Liver (tissue), 8 donors: ENCODE measurements at regions not wholly inside any gene's neighbourhood (a gene's known extent, or its start where the extent isn't known, plus 50 kb on each side); places are given as distances from the start of the nearest gene placed in this dataset.
"Not testable (repeated sequence)": the region's sequence is repeated elsewhere in the genome, so short reads cannot be mapped to it uniquely, and the experiment has no call there.

ENCODE experiments used
- DNase-seq: peaks from one replicate; pipeline ENCODE4 v3.0.0-alpha.2; 2017; ENCODE audit warnings: low spot score
- H3K27ac ChIP-seq, 2 donors: one replicate each; pipeline ENCODE4 v1.7.0; 2013; ENCODE audit warnings: inconsistent platforms in 2 of 2, low read length in 2 of 2, control low read depth in 1 of 2, low read depth in 1 of 2, mild to moderate bottlenecking in 1 of 2
- H3K27me3 ChIP-seq, 4 donors: one replicate each; pipeline versions ENCODE4 v1.6.1 to v1.7.0; 2013; ENCODE audit warnings: low read length in 3 of 4, inconsistent platforms in 1 of 4, mild to moderate bottlenecking in 1 of 4, moderate library complexity in 1 of 4; ENCODE audit not compliant: control insufficient read depth in 4 of 4, insufficient read depth in 4 of 4
- H3K36me3 ChIP-seq, 4 donors: one replicate each; pipeline versions ENCODE4 v1.6.1 to v1.7.0; 2013; ENCODE audit warnings: low read length in 3 of 4, mild to moderate bottlenecking in 3 of 4, low read depth in 1 of 4, moderate library complexity in 1 of 4; ENCODE audit not compliant: control insufficient read depth in 4 of 4, insufficient read depth in 3 of 4
- H3K4me1 ChIP-seq, 4 donors: one replicate each; pipeline versions ENCODE4 v1.6.1 to v1.7.0; 2013; ENCODE audit warnings: low read length in 3 of 4, mild to moderate bottlenecking in 3 of 4, moderate library complexity in 1 of 4; ENCODE audit not compliant: control insufficient read depth in 4 of 4, insufficient read depth in 4 of 4
- H3K4me3 ChIP-seq, 3 donors: one replicate each; pipeline versions ENCODE4 v1.6.1 to v1.7.0; 2013; ENCODE audit warnings: low read length in 3 of 3, control low read depth in 1 of 3, low read depth in 1 of 3, mild to moderate bottlenecking in 1 of 3
- H3K9ac ChIP-seq, 2 donors: one replicate each; pipeline ENCODE4 v1.7.0; 2013; ENCODE audit warnings: low read length in 2 of 2, mild to moderate bottlenecking in 2 of 2, moderate library complexity in 2 of 2, control low read depth in 1 of 2, low read depth in 1 of 2
- H3K9me3 ChIP-seq, 4 donors: one replicate each; pipeline versions ENCODE4 v1.6.1 to v1.7.0; 2013; ENCODE audit warnings: low read length in 3 of 4; ENCODE audit not compliant: control insufficient read depth in 4 of 4
- EGR1 ChIP-seq, 2 donors: IDR thresholded peaks; 2 replicates each; pipeline ENCODE4 v1.6.1; 2016 to 2018; ENCODE audit warnings: antibody characterized with exemption in 2 of 2, low read depth in 2 of 2
- FOXA1 ChIP-seq: IDR thresholded peaks from 2 replicates; pipeline ENCODE4 v1.6.1; 2016; ENCODE audit warnings: antibody characterized with exemption
- FOXA2 ChIP-seq: IDR thresholded peaks from 2 replicates; pipeline ENCODE4 v1.6.1; 2016; ENCODE audit warnings: antibody characterized with exemption
- HNF4A ChIP-seq, 2 donors: conservative IDR thresholded peaks; 2 replicates each; pipeline ENCODE4 v1.6.1; 2016; ENCODE audit warnings: antibody characterized with exemption in 2 of 2, mild to moderate bottlenecking in 2 of 2
- HNF4G ChIP-seq: IDR thresholded peaks from 2 replicates; pipeline ENCODE4 v1.6.1; 2016; ENCODE audit warnings: antibody characterized with exemption
- JUND ChIP-seq, 2 donors: IDR thresholded peaks; 2 replicates each; pipeline ENCODE4 v1.6.1; 2016; ENCODE audit warnings: antibody characterized with exemption in 2 of 2
- RXRA ChIP-seq, 2 donors: IDR thresholded peaks; 2 replicates each; pipeline ENCODE4 v1.6.1; 2017 to 2018; ENCODE audit warnings: antibody characterized with exemption in 2 of 2, mild to moderate bottlenecking in 1 of 2
- TAF1 ChIP-seq: conservative IDR thresholded peaks from 2 replicates; pipeline ENCODE4 v1.6.1; 2016; ENCODE audit warnings: antibody characterized with exemption, mild to moderate bottlenecking
- YY1 ChIP-seq: IDR thresholded peaks from 2 replicates; pipeline ENCODE4 v1.6.1; 2016; ENCODE audit warnings: antibody characterized with exemption, mild to moderate bottlenecking
- WGBS: extraction: QIAGEN DNeasy Blood & Tissue Kit; methylation state at CpG from one replicate; pipeline ENCODE4 v1.1.7; 2013; 5-methylcytosine and 5-hydroxymethylcytosine counted together
- TF ChIP-seq, protein P1 (sequence below): IDR thresholded peaks from 2 replicates; pipeline ENCODE4 v1.6.1; 2016; ENCODE audit warnings: antibody characterized with exemption
- TF ChIP-seq, protein P2 (sequence below): fragments of 150-350 bp; IDR thresholded peaks from 2 replicates; pipeline ENCODE4 v1.5.1; 2017; ENCODE audit warnings: improper control_type of control experiment, low read depth, low read length; ENCODE audit not compliant: missing input control
- TF ChIP-seq, protein P3 (sequence below): IDR thresholded peaks from 2 replicates; pipeline ENCODE4 v1.6.1; 2016; ENCODE audit warnings: antibody characterized with exemption
- TF ChIP-seq, protein P4 (sequence below): IDR thresholded peaks from 2 replicates; pipeline ENCODE4 v1.6.1; 2016; ENCODE audit warnings: antibody characterized with exemption, mild to moderate bottlenecking
- donor health status: healthy.
- donor health status: healthy.
- donor health status: healthy.
- donor health status: healthy.
- donor health status: healthy.

DNA sequence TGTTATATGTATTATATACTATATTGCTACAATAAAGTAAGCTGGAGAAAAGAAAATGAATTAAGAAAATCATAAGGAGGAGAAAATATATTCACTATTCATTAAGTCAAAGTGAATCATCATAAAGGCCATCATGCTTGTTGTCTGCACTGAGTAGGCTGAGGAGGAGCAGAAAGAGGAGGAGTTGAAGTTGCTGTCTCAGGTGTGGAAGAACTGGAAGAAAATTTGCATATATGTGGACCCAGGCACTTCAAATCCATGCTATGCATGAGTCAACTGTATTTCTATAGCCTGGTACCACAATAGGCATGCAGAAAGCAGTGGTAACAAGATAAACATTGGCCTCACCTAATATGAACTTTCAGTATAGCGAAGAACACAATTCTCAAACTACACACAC, 135.9 kb upstream of the SGCG start (continued):
- TF ChIP-seq FOXA2 (no peak), JUND (IDR thresholded peaks at IDR 0.05) (no peak), HNF4A (conservative IDR thresholded peaks at IDR 0.05) (no peak)

DNA sequence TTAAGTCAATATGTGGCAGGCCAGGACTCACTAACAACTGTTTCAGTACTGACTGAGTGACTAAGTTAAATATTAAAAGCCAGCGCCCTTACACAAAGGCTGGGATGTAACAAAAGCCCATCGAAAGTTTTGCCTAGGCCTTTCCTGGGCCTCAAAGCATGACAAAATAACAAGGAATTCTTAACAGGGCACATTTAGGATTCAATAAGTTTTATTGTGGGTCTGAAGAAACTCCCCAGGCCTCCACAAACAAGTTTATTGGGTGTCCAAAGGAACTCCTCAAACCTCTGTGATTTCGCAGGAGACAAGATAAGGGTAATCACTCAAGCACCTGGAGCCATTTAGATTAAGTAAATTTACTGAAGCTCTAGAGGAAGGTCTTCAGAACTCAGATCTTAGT, 130.7 kb upstream of the SGCG start:
- no peaks in the 10 kb centered on the region for H3K4me1 ChIP-seq
- H3K9me3 ChIP-seq, result no peaks in the 10 kb centered on the region
- H3K9ac ChIP-seq, result no peak overlapping the region
- H3K27me3 ChIP-seq, result no peaks in the 10 kb centered on the region
- WGBS, result 58% methylated on average over 3 of the region's 3 CpGs
- H3K36me3 ChIP-seq, result no peaks in the 10 kb centered on the region
- no peak for DNase-seq
- H3K27ac ChIP-seq, result no peak overlapping the region
- TF ChIP-seq, protein P1, sequence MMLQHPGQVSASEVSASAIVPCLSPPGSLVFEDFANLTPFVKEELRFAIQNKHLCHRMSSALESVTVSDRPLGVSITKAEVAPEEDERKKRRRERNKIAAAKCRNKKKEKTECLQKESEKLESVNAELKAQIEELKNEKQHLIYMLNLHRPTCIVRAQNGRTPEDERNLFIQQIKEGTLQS, result no peak
- TF ChIP-seq FOXA1 (no peak), EGR1 (IDR thresholded peaks at IDR 0.05; ENCODE audit: low read depth in 2 of 2) (no peak), TAF1 (no peak), YY1 (no peak), RXRA (IDR thresholded peaks at IDR 0.05) (no peak), HNF4G (no peak), JUND (IDR thresholded peaks at IDR 0.05) (no peak)
- TF ChIP-seq, protein P2, sequence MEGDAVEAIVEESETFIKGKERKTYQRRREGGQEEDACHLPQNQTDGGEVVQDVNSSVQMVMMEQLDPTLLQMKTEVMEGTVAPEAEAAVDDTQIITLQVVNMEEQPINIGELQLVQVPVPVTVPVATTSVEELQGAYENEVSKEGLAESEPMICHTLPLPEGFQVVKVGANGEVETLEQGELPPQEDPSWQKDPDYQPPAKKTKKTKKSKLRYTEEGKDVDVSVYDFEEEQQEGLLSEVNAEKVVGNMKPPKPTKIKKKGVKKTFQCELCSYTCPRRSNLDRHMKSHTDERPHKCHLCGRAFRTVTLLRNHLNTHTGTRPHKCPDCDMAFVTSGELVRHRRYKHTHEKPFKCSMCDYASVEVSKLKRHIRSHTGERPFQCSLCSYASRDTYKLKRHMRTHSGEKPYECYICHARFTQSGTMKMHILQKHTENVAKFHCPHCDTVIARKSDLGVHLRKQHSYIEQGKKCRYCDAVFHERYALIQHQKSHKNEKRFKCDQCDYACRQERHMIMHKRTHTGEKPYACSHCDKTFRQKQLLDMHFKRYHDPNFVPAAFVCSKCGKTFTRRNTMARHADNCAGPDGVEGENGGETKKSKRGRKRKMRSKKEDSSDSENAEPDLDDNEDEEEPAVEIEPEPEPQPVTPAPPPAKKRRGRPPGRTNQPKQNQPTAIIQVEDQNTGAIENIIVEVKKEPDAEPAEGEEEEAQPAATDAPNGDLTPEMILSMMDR, result no peak
- TF ChIP-seq, protein P3, sequence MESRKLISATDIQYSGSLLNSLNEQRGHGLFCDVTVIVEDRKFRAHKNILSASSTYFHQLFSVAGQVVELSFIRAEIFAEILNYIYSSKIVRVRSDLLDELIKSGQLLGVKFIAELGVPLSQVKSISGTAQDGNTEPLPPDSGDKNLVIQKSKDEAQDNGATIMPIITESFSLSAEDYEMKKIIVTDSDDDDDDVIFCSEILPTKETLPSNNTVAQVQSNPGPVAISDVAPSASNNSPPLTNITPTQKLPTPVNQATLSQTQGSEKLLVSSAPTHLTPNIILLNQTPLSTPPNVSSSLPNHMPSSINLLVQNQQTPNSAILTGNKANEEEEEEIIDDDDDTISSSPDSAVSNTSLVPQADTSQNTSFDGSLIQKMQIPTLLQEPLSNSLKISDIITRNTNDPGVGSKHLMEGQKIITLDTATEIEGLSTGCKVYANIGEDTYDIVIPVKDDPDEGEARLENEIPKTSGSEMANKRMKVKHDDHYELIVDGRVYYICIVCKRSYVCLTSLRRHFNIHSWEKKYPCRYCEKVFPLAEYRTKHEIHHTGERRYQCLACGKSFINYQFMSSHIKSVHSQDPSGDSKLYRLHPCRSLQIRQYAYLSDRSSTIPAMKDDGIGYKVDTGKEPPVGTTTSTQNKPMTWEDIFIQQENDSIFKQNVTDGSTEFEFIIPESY, result no peak
- H3K4me3 ChIP-seq, result no peak overlapping the region

DNA sequence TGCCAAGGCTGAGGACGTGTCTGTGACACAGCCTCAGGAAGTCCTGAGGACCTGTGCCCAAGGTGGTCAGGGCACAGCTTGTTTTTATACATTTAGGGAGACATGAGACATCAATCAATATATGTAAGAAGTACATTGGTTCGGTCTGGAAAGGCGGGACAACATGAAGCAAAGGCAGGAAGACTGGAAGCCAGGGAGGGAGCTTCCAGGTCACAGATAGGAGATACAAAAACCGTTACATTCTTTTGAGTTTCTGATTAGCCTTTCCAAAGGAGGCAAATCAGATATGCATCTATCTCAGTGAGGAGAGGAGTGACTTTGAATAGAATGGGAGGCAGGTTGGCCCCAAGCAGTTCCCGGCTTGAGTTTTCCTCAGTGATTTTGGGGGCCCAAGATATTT, 127.1 kb upstream of the SGCG start:
- 63% methylated on average over 5 of the region's 5 CpGs for WGBS

DNA sequence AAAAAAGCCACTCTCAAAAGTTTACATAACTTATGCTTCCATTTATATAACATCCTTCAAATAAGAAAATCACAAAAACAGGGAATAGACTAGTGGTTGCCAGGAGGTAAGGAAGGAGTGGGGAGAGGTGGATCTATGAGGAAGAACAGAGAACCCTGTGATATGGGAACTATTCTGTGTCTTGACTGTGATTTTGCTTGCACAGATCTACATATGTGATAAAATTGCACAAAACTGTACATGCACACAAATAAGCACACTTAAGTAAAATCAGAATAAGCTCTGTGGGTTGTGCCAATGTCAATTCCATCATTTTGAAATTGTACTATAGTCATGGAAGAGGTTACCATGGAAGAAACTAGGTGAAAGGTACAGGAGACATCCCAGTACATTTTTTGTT, 121.6 kb upstream of the SGCG start:
- DNase-seq, result no peak
- Histone ChIP-seq H3K9ac (no peak overlapping the region), H3K27me3 (no peaks in the 10 kb centered on the region), H3K36me3 (no peaks in the 10 kb centered on the region), H3K4me3 (no peak overlapping the region), H3K9me3 (peaks cover 0 to 2% (median 0%) of the 10 kb centered on the region in 4 donors), H3K4me1 (no peaks in the 10 kb centered on the region), H3K27ac (no peak overlapping the region)
- TF ChIP-seq, protein P4, sequence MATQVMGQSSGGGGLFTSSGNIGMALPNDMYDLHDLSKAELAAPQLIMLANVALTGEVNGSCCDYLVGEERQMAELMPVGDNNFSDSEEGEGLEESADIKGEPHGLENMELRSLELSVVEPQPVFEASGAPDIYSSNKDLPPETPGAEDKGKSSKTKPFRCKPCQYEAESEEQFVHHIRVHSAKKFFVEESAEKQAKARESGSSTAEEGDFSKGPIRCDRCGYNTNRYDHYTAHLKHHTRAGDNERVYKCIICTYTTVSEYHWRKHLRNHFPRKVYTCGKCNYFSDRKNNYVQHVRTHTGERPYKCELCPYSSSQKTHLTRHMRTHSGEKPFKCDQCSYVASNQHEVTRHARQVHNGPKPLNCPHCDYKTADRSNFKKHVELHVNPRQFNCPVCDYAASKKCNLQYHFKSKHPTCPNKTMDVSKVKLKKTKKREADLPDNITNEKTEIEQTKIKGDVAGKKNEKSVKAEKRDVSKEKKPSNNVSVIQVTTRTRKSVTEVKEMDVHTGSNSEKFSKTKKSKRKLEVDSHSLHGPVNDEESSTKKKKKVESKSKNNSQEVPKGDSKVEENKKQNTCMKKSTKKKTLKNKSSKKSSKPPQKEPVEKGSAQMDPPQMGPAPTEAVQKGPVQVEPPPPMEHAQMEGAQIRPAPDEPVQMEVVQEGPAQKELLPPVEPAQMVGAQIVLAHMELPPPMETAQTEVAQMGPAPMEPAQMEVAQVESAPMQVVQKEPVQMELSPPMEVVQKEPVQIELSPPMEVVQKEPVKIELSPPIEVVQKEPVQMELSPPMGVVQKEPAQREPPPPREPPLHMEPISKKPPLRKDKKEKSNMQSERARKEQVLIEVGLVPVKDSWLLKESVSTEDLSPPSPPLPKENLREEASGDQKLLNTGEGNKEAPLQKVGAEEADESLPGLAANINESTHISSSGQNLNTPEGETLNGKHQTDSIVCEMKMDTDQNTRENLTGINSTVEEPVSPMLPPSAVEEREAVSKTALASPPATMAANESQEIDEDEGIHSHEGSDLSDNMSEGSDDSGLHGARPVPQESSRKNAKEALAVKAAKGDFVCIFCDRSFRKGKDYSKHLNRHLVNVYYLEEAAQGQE, result no peak
- no peak for TF ChIP-seq HNF4G
- TF ChIP-seq, protein P2, result no peak
- TF ChIP-seq, protein P1, result no peak

More for the DNA sequence above, 127.1 kb upstream of the SGCG start:
- not testable (repeated sequence) for H3K9me3 ChIP-seq, H3K27me3 ChIP-seq, DNase-seq, H3K36me3 ChIP-seq, H3K4me1 ChIP-seq, H3K4me3 ChIP-seq, H3K9ac ChIP-seq, H3K27ac ChIP-seq
